ENCODE measurements at regions not wholly inside any gene's neighbourhood (a gene's known extent, or its start where the extent isn't known, plus 50 kb on each side); places are given as distances from the start of the nearest gene placed in this dataset.
A peak's percentile ranks its signal among the peaks of the same experiment; 100 is the strongest.
"Not testable (repeated sequence)": the region's sequence is repeated elsewhere in the genome, so short reads cannot be mapped to it uniquely, and the experiment has no call there.

DNA sequence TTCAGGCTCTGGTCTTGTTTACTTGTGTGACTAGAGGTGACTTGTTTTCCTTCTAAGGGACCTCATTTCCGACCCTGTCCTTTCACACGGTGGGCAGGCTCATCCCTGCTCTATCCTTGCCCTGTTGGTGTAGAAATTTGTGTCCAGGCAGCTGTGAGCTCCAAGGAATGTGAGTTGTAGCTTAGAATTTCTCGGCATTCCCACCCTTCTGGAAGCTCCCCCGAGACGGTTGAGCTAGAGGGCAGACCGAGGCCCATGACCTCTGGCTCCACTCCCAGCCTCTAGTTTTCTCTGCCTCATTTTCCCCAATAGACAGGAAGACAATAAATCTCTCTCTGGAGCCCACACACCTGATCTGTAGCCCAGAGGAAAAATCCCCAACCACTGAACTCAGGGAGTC, 100.9 kb downstream of the NAV1 start:
- DNase-seq, result no peak

- no peak for DNase-seq
Observed at GRCh38 chr1:201640624-201641023, 101.7 kb downstream of the NAV1 start.

- no peak for DNase-seq
Observed at GRCh38 chr1:201641524-201642253, 102.8 kb downstream of the NAV1 start.

DNA sequence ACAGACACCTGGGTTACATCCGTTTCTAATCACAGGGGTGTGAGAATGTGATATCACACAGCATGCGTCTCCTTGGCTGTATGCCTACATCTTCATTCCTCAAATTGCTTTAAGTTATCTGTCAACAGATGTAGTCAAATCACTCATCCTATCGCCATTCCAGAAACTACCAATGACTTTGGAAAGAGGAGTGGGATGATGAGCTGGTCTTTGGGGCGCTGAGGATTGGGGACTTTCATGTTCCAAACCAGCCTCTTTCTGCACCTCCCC, 104.8 kb downstream of the NAV1 start:
- no peak for DNase-seq

- DNase-seq, result no peak
Observed at GRCh38 chr1:201644197-201644596, 105.3 kb downstream of the NAV1 start.

DNA sequence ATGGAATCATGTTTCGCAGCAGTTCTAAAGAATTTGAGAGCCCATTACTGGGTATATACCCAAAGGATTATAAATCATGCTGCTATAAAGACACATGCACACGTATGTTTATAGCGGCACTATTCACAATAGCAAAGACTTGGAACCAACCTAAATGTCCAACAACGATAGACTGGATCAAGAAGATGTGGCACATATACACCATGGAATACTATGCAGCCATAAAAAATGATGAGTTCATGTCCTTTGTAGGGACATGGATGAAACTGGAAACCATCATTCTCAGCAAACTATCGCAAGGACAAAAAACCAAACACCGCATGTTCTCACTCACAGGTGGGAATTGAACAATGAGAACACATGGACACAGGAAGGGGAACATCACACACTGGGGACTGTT, 106.1 kb downstream of the NAV1 start:
- not testable (repeated sequence) for DNase-seq

GRCh38 chr1:201645956-201646355, 107.0 kb downstream of the NAV1 start:
- no peak for DNase-seq

DNA sequence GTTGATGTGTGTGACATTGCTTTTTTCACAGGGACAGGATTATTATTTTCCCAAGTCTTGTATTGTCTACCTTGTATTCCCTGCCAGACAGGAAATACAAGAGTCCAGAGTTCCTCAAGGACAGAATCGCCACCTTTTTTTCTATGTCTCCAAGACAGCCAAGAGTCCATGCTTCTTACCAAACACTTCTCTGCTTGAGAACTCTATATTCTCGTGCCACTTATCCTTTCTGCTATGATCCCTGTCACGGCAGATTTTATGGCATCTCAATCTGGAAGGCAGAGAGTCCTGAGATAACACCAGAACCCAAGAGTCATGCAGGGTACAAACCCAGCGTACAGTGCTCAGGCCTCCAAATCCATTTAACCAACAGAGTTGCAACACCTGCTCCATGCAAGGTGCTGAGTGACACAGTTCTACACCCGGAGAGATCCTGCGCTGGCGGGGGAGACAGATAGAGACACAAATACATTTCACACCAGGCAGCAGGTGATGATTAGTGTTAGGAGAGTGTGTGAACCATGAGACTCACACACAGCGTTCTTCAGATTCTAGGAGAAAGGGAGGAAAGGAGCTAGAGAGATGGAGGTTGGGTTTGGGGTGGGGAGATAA, 107.6 kb downstream of the NAV1 start:
- no peak for DNase-seq

DNA sequence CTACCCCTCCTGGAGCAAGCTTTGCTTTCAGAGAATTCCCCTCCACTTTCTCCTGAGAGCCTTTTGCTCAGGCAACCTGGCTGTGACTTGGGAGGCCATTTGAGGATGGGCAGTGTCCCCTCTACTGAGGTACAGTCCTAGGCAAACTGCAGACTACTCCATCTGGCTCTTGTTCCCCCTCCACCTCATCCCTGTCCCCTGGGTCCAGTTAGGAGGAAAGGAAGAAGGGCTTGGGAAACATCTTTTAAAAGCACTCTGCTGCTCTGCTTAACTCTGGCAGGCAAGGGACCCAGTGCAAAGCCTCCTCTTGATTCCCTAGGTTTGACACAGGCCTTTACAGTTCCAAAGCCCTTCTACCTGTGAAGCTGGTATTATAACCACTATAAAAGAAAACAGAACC, 108.2 kb downstream of the NAV1 start:
- DNase-seq, result no peak

GRCh38 chr1:201647722-201648065, 108.8 kb downstream of the NAV1 start:
- DNase-seq, result no peak

- DNase-seq, result peak in 1 of 2 experiments; percentile 66
Observed at GRCh38 chr1:201648066-201648906, 109.4 kb downstream of the NAV1 start.

DNA sequence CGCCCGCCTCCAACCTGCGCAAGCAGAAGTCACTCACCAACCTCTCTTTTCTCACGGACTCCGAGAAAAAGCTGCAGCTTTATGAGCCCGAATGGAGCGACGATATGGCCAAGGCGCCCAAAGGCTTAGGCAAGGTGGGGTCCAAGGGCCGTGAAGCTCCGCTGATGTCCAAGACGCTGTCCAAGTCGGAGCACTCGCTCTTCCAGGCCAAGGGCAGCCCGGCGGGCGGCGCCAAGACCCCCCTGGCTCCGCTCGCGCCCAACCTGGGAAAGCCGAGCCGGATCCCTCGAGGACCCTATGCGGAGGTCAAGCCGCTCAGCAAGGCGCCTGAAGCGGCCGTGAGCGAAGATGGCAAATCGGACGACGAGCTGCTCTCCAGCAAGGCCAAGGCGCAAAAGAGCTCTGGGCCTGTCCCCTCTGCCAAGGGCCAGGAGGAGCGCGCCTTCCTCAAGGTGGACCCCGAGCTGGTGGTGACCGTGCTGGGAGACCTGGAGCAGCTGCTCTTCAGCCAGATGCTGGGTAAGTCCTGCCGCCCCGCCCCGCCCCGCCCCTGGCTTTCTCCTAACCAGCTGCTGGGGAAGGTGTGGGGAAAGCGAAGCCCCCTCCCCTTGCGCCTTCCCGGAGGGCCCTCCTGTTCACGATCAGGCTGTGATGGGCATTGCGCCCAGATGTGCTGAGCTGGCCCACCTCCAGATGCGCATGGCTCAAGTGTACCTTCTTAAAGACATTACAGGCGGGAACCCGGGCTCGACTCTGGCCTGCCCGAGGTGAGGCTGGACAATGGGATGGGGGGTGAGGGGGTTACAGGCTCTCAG, 110.2 kb downstream of the NAV1 start:
- DNase-seq, result peak in 1 of 2 experiments; percentile 43

GRCh38 chr1:201649761-201650622, 111.1 kb downstream of the NAV1 start:
- peak; percentile 55 to 87 for DNase-seq

DNA sequence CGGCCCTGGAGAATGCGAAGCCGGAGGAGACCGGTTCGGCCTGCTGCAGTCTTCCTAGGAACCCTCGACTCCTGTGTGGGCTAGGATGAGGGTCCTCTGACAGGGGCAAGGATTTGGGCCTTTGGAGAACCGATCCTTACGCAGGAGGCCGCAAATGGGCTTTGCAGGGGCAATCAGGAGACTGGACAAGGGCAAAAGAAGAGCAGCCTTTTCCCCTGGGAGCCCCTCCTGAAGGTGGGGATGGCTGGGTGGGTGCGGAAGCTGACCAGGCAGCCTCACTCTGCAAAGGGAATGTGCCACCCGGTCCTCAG, 111.7 kb downstream of the NAV1 start:
- DNase-seq, result no peak

- DNase-seq, result no peak
Observed at GRCh38 chr1:201652181-201652580, 113.3 kb downstream of the NAV1 start.

- no peak for DNase-seq
Observed at GRCh38 chr1:201653233-201653632, 114.3 kb downstream of the NAV1 start.

DNA sequence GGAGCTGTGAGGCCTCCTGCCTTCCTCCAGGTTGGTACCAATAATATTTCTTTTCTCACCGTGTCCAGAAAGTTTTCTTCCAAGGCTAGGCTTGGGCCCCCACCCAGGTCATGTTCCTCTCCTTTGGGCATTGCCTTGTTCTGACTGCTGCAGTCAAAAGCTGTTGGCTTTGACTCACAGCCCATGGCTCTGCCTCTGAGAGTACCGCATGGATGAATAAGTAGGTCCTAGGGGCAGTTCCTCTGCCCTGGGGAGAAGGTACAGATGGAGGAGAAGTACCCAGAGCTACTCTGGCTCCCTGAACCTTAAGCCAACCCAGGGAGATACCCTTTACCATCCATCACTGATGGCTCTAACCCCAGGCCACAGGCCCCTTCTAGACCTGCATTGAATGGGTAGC, 115.0 kb downstream of the NAV1 start:
- no peak for DNase-seq

DNA sequence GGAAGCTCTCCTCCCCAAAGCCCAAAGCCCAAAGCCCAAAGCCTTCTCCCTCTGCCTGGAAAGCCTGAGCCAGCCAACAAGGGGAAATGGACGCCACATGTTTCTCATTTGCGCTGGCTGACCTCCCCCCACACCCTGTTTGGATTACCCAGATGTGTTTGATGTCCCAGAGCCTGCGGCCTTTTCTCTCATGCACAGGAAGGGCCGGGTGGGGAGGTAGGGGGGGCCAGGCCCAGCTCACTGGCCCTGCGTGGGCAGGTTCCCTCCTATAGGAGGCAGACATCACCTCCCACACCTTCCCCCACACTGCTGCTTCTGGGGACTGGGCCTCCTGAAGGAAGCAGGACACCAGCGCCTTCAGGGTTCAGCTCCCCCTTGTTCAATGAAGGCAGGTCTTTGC, 116.3 kb downstream of the NAV1 start:
- no peak for DNase-seq

DNA sequence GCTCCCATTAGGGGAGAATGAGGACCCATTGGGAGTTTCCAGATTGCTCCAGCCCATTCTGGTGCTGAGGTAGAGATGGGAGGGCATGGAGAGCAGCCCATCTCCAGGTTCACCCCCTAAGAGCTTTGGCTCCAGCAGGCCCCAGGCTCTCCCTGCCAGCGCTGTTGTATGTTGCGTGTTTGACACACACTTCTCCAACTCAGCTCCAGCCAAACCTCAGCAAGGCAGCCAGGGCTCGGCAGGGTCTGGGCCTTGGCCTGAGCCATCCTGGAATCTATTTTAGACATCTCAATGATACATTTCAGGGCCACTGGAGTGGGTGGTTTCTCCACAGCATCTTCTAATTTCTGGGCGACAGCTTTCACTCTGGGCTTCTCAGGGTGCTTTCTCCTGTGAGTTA, 117.0 kb downstream of the NAV1 start:
- DNase-seq, result no peak

DNA sequence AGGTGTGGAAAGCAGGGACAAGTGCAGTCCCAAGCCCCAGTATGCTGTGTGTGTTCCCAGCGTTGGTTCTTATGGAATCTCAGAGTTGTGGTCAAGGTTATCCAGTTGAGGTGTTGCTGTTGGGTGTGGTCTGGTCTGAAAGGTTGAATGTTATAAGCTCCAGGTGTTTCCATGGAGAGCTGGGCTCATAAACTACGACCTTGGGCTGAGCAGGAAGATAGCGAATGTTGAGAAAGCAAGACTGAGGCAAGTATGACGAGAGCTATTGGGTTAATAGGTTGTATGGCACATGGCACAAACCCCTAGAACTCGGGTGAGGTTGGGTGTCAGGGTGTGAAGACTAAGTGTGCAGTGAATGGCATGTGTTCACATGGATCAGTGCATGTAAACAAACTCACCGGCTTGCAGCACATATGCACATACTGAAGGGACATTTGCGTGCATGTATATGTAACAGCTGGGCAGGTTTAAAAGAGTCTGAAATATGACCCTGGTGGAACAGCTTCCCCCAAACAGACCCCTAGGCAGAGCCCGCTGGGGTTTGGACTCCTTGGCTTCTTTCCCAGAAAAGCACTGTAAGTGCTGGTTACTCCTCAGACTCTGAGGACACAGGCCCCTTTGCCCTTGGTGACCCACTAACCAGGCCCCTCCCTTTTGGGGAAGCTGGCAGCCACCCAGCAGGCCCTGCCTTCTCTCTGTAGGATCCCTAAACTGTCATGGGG, 117.5 kb downstream of the NAV1 start:
- DNase-seq, result peak; percentile 42 to 63

DNA sequence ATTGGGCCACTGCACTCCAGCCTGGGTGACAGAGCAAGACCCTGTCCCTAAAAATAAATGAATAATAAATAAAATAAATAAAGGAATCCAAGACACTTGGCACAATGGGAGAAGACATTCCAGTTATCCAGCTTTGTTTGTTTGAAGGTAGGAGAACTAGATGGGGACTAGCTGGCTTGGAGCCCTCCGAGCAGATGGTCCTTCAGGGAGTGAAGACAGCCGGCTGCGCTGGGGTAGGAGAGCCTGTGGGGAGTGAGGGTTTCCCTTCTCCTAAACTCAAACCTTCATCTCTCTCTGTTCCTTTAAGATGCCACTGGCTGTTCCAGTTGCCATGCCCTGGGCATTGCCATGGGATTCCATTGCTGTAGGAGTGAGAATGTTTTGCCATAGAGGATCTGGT, 120.6 kb downstream of the NAV1 start:
- no peak for DNase-seq
